HFF-Myc (cell line): ENCODE measurements at regions not wholly inside any gene's neighbourhood (a gene's known extent, or its start where the extent isn't known, plus 50 kb on each side); places are given as distances from the start of the nearest gene placed in this dataset.

Experiments
- DNase-seq: peaks from one replicate; pipeline ENCODE4 v3.0.0-alpha.2; 2011; ENCODE audit warnings: low read depth; ENCODE audit errors: extremely low read depth
- H3K4me3 ChIP-seq: replicated peaks from 2 replicates; pipeline ENCODE4 v1.5.1; 2011; ENCODE audit warnings: low read depth, mild to moderate bottlenecking, control low read depth, low read length
- TF ChIP-seq, protein P1 (sequence below): IDR thresholded peaks from 2 replicates; pipeline ENCODE4 v1.5.1; 2012; ENCODE audit warnings: mild to moderate bottlenecking, low read depth, low read length, control low read depth; ENCODE audit errors: missing control alignments

DNA sequence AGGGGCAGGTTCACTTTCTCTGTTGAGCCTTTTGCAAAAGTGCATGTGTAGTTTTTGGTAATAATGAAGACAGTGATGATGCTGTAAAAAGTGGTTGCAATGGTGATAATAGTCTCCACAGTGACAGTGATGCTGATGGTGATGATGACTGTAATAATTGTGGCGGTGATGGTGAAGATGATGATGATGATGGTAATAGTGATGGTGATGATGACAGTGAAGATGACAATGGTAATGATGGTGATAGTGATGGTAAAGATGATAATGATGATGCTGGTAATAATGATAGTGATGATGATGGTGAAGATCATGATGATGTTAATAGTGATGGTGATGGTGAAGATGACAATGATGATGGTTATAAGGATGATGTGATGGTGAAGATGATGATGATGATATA, 67.7 kb upstream of the LRFN2 start:
- DNase-seq = no peak
- H3K4me3 ChIP-seq = no peak overlapping the region
- TF ChIP-seq, protein P1, sequence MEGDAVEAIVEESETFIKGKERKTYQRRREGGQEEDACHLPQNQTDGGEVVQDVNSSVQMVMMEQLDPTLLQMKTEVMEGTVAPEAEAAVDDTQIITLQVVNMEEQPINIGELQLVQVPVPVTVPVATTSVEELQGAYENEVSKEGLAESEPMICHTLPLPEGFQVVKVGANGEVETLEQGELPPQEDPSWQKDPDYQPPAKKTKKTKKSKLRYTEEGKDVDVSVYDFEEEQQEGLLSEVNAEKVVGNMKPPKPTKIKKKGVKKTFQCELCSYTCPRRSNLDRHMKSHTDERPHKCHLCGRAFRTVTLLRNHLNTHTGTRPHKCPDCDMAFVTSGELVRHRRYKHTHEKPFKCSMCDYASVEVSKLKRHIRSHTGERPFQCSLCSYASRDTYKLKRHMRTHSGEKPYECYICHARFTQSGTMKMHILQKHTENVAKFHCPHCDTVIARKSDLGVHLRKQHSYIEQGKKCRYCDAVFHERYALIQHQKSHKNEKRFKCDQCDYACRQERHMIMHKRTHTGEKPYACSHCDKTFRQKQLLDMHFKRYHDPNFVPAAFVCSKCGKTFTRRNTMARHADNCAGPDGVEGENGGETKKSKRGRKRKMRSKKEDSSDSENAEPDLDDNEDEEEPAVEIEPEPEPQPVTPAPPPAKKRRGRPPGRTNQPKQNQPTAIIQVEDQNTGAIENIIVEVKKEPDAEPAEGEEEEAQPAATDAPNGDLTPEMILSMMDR = no peak

DNA sequence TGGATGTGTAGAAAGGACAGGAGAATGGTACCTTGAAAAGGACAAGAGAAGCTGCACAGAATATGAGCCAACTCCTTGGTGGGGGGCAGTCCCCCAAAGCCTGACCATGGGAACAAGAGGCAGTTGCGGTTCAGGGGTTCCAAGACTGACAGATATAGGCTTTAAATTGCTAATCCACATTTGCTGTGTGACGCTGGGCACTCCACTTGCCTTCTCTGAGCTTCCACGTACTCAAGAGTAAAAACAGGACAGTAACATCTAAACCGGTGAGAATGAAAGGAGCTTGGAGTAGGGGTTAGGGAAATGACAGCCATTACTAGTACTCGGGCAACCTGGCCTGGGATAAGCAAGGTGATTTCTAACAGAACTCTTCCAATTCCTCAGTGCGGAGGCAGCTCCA, 57.9 kb upstream of the LRFN2 start:
- H3K4me3 ChIP-seq = no peak overlapping the region
- no peak for DNase-seq
- TF ChIP-seq, protein P1 = no peak

DNA sequence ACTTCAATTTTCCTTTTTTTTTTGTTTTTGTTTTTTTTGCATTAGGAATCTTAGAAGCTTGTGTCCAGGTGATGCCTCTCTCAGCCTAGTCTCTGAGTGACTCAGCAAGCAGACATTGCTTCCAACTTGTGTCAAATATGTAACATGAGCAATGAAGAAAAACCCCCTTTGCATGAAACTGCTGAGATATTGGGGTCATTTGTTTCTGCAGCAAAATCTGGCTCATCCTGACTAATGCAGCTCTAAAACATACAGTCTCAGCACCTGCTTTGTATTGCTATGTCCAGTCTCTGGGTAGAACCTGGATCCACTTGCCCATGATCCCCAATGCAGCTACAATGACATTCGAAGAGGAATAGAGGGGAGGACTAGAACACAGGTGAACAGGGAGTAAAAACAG, 55.7 kb upstream of the LRFN2 start:
- H3K4me3 ChIP-seq = no peak overlapping the region
- DNase-seq = no peak
- TF ChIP-seq, protein P1 = no peak

DNA sequence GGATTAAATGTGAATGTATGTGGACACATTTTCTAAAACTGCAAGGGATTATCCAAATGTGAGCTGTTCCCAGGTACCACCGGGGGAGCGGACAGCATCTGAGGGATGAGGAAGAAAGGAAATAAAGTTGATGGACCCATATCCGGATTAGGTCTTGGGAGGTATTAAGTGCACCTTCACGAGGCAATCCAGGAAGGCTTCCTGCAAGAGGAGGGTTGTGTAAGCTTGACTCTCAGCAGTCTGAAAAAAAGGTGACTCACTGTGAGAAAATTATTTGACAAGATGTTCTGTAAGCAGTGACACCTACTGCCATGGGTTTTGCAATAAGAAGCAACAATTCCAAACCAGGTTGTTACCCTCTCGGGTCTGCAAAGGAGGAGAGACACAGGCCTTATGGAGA, 55.0 kb upstream of the LRFN2 start:
- TF ChIP-seq, protein P1 = no peak

DNA sequence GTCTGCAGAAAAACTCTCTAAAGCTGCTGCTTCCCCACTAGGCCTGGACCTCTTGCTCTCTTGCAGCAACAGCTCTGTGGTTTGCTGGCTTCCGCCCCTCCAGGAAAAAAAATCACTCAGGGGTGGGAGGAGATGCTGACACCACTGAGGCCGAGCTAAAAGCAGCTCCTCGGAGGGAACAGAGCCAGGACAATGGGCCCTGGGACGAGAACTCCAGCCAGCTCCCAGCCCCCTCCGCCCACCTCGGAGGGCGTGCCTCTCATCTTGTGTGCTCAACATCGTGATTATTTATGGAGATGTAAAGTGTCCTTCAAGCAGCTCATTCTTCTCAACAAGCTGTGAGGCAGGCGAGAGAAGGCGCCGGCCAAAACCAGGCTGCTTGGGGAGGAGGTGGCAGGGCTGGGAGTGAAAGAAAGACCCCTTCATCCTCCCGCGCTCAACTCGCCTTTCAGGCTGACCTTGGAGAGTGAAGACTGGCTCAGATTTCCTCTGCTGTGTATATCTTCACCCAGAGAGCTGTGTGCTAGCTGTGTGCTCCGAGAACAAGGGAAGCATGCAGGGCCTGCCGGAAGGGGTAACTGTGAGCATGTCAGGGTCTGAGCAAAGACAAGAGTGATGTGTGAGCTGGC, 53.5 kb upstream of the LRFN2 start:
- no peak overlapping the region for H3K4me3 ChIP-seq
- TF ChIP-seq, protein P1 = no peak
- no peak for DNase-seq

More for the DNA sequence above, 55.0 kb upstream of the LRFN2 start:
- no peak overlapping the region for H3K4me3 ChIP-seq
- DNase-seq = no peak
